Prostate gland (tissue), 2 donors: ENCODE measurements at regions not wholly inside any gene's neighbourhood (a gene's known extent, or its start where the extent isn't known, plus 50 kb on each side); places are given as distances from the start of the nearest gene placed in this dataset.

Experiments used
- POLR2A ChIP-seq: fragments of 450-650 bp; IDR thresholded peaks from one replicate; pipeline ENCODE4 v1.6.1; 2016; ENCODE audit warnings: antibody characterized with exemption, mild to moderate bottlenecking
- POLR2AphosphoS5 ChIP-seq: sonication (generic); formaldehyde crosslinking; IDR thresholded peaks from one replicate; pipeline ENCODE4 v1.6.1; 2017; ENCODE audit warnings: antibody characterized with exemption
- TF ChIP-seq, protein P1 (sequence below), 4 experiments: fragments of 200-600 bp in 2 of 4; fragments of 450-650 bp in 2 of 4; sonication (generic) in 2 of 4; IDR thresholded peaks; 1 replicate in 3 of 4; 2 replicates in 1 of 4; pipeline ENCODE4 v1.5.1; 2016 to 2019; ENCODE audit warnings: antibody characterized with exemption in 4 of 4, mild to moderate bottlenecking in 2 of 4, moderate library complexity in 2 of 4

DNA sequence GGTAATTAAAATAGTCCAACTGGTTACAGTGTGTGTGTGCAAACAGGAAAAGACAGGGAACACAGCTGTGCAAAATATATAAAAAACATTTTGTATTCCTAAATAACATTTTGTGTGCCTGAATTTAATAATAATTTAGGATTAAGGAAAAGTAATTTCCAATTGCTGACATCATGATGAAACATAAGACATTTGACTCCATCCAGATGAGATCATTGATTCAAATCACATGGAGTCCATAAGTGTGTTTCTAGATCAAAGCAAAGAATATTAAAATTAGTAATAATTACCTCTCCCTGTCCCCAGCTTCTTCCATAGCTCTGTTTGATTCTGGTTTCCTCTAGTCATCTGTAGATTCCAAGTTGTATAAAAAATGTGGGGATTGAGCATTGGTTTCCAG, 64.6 kb upstream of the BTN3A2 start:
- TF ChIP-seq, protein P1, sequence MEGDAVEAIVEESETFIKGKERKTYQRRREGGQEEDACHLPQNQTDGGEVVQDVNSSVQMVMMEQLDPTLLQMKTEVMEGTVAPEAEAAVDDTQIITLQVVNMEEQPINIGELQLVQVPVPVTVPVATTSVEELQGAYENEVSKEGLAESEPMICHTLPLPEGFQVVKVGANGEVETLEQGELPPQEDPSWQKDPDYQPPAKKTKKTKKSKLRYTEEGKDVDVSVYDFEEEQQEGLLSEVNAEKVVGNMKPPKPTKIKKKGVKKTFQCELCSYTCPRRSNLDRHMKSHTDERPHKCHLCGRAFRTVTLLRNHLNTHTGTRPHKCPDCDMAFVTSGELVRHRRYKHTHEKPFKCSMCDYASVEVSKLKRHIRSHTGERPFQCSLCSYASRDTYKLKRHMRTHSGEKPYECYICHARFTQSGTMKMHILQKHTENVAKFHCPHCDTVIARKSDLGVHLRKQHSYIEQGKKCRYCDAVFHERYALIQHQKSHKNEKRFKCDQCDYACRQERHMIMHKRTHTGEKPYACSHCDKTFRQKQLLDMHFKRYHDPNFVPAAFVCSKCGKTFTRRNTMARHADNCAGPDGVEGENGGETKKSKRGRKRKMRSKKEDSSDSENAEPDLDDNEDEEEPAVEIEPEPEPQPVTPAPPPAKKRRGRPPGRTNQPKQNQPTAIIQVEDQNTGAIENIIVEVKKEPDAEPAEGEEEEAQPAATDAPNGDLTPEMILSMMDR (IDR thresholded peaks at IDR 0.05) = no peak
- no peak for TF ChIP-seq POLR2AphosphoS5
- TF ChIP-seq POLR2A = no peak
